Small intestine (tissue), 7 donors: ENCODE measurements at regions not wholly inside any gene's neighbourhood (a gene's known extent, or its start where the extent isn't known, plus 50 kb on each side); places are given as distances from the start of the nearest gene placed in this dataset.
A peak's percentile ranks its signal among the peaks of the same experiment; 100 is the strongest.
"Not testable (repeated sequence)": the region's sequence is repeated elsewhere in the genome, so short reads cannot be mapped to it uniquely, and the experiment has no call there.

Source experiments
- DNase-seq, 2 donors: peaks; one replicate each; pipeline versions ENCODE4 v3.0.0 to v3.0.0-alpha.2; 2013
- FAIRE-seq: peaks from 2 replicates; lab custom pipeline; 2012; peaks lifted over from hg19 to GRCh38; lab: Jason Lieb, UNC
- H3K27ac ChIP-seq, 3 donors: one replicate each; pipeline ENCODE4 v1.5.1; 2013; ENCODE audit warnings: low read length in 2 of 3, mild to moderate bottlenecking in 2 of 3, control low read depth in 1 of 3, inconsistent platforms in 1 of 3, low read depth in 1 of 3, moderate library complexity in 1 of 3
- H3K27me3 ChIP-seq, 3 donors: one replicate each; pipeline ENCODE4 v1.6.1; 2013; ENCODE audit warnings: low read length in 3 of 3, inconsistent platforms in 1 of 3; ENCODE audit not compliant: control insufficient read depth in 3 of 3, insufficient read depth in 3 of 3
- H3K36me3 ChIP-seq, 3 donors: one replicate each; pipeline ENCODE4 v1.6.1; 2013; ENCODE audit warnings: low read length in 3 of 3, inconsistent platforms in 1 of 3, low read depth in 1 of 3, mild to moderate bottlenecking in 1 of 3, moderate library complexity in 1 of 3; ENCODE audit not compliant: control insufficient read depth in 3 of 3, insufficient read depth in 2 of 3
- H3K4me1 ChIP-seq, 3 donors: one replicate each; pipeline ENCODE4 v1.6.1; 2013; ENCODE audit warnings: low read length in 2 of 3, inconsistent platforms in 1 of 3, low read depth in 1 of 3, mild to moderate bottlenecking in 1 of 3, moderate library complexity in 1 of 3; ENCODE audit not compliant: control insufficient read depth in 3 of 3, insufficient read depth in 2 of 3
- H3K4me3 ChIP-seq, 3 donors: one replicate each; pipeline ENCODE4 v1.5.1; 2013; ENCODE audit warnings: low read length in 3 of 3, control low read depth in 1 of 3, inconsistent platforms in 1 of 3, low read depth in 1 of 3, mild to moderate bottlenecking in 1 of 3, moderate library complexity in 1 of 3
- H3K9me3 ChIP-seq, 2 donors: one replicate each; pipeline ENCODE4 v1.6.1; 2013; ENCODE audit warnings: low read depth in 1 of 2, low read length in 1 of 2; ENCODE audit not compliant: control insufficient read depth in 2 of 2, insufficient read depth in 1 of 2
- WGBS, 3 donors: extraction: QIAGEN DNeasy Blood & Tissue Kit; methylation state at CpG; one replicate each; pipeline ENCODE4 v1.1.7; 2013; 5-methylcytosine and 5-hydroxymethylcytosine counted together
- donor health status: healthy with polysubstance abuse.
- donor health status: control.
- donor health status: control.
- donor health status: Bipolar disorder and iron deficiency.
- donor health status: healthy.

GRCh38 chr3:31114929-31115283, 220.4 kb upstream of the GADL1 start:
- FAIRE-seq: no peak
- 90 to 98% (median 95%) methylated on average over 1 of the region's 1 CpG for WGBS, 3 donors
- H3K4me3 ChIP-seq: no peak overlapping the region

GRCh38 chr3:31115531-31115930, 221.1 kb upstream of the GADL1 start:
- 81 to 85% (median 83%) methylated on average over 2 of the region's 2 CpGs for WGBS, 3 donors
- not testable (repeated sequence) for H3K4me3 ChIP-seq, H3K36me3 ChIP-seq, H3K27ac ChIP-seq, FAIRE-seq, DNase-seq, H3K27me3 ChIP-seq, H3K4me1 ChIP-seq, H3K9me3 ChIP-seq

More at GRCh38 chr3:31114929-31115283, 220.4 kb upstream of the GADL1 start:
- H3K27me3 ChIP-seq: no peaks in the 10 kb centered on the region
- no peaks in the 10 kb centered on the region for H3K36me3 ChIP-seq
- DNase-seq: no peak
- no peaks in the 10 kb centered on the region for H3K4me1 ChIP-seq
- H3K27ac ChIP-seq: no peak overlapping the region
- H3K9me3 ChIP-seq: no peaks in the 10 kb centered on the region

GRCh38 chr3:31116651-31117050, 222.2 kb upstream of the GADL1 start:
- no peak overlapping the region for H3K27ac ChIP-seq
- H3K4me1 ChIP-seq: no peaks in the 10 kb centered on the region
- no peak overlapping the region for H3K4me3 ChIP-seq
- 81 to 96% (median 94%) methylated on average over 2 of the region's 2 CpGs for WGBS, 3 donors
- no peaks in the 10 kb centered on the region for H3K9me3 ChIP-seq
- H3K36me3 ChIP-seq: no peaks in the 10 kb centered on the region
- H3K27me3 ChIP-seq: no peaks in the 10 kb centered on the region
- FAIRE-seq: no peak
- DNase-seq: no peak

GRCh38 chr3:31117854-31118253, 223.4 kb upstream of the GADL1 start:
- Histone ChIP-seq H3K27me3 (no peaks in the 10 kb centered on the region), H3K9me3 (no peaks in the 10 kb centered on the region), H3K4me3 (no peak overlapping the region), H3K27ac (no peak overlapping the region), H3K4me1 (no peaks in the 10 kb centered on the region), H3K36me3 (no peaks in the 10 kb centered on the region)
- WGBS, 3 donors: 62 to 80% (median 70%) methylated on average over 2 of the region's 2 CpGs
- DNase-seq (no peak), FAIRE-seq (no peak)

- Histone ChIP-seq H3K27ac (no peak overlapping the region), H3K9me3 (peaks cover 0 to 3% of the 10 kb centered on the region in 2 donors), H3K36me3 (no peaks in the 10 kb centered on the region), H3K4me1 (no peaks in the 10 kb centered on the region), H3K4me3 (no peak overlapping the region), H3K27me3 (no peaks in the 10 kb centered on the region)
- WGBS, 3 donors: 79 to 91% (median 88%) methylated on average over 1 of the region's 1 CpG
- DNase-seq (no peak), FAIRE-seq (no peak)
Measured at GRCh38 chr3:31124373-31124772, 229.9 kb upstream of the GADL1 start.

- 87 to 92% (median 92%) methylated on average over 4 of the region's 4 CpGs for WGBS, 3 donors
- no peak for FAIRE-seq
- H3K4me3 ChIP-seq: no peak overlapping the region
Measured at GRCh38 chr3:31125413-31126020, 231.1 kb upstream of the GADL1 start.

GRCh38 chr3:31129241-31129640, 234.8 kb upstream of the GADL1 start:
- no peak for FAIRE-seq

More at GRCh38 chr3:31125413-31126020, 231.1 kb upstream of the GADL1 start:
- Histone ChIP-seq H3K27me3 (no peaks in the 10 kb centered on the region), H3K27ac (no peak overlapping the region), H3K36me3 (no peaks in the 10 kb centered on the region), H3K9me3 (peaks cover 0 to 3% of the 10 kb centered on the region in 2 donors), H3K4me1 (no peaks in the 10 kb centered on the region)
- DNase-seq: no peak

GRCh38 chr3:31132132-31132769, 237.8 kb upstream of the GADL1 start:
- Histone ChIP-seq H3K4me1 (no peaks in the 10 kb centered on the region), H3K27me3 (no peaks in the 10 kb centered on the region), H3K9me3 (no peaks in the 10 kb centered on the region), H3K36me3 (no peaks in the 10 kb centered on the region), H3K27ac (no peak overlapping the region), H3K4me3 (no peak overlapping the region)
- no peak for FAIRE-seq
- DNase-seq: peak; percentile 33 to 55
- 52 to 64% (median 57%) methylated on average over 2 of the region's 2 CpGs for WGBS, 3 donors

More at GRCh38 chr3:31129241-31129640, 234.8 kb upstream of the GADL1 start:
- Histone ChIP-seq H3K27ac (no peak overlapping the region), H3K27me3 (no peaks in the 10 kb centered on the region), H3K4me3 (no peak overlapping the region), H3K36me3 (no peaks in the 10 kb centered on the region), H3K4me1 (no peaks in the 10 kb centered on the region), H3K9me3 (peaks cover 0 to 3% of the 10 kb centered on the region in 2 donors)
- DNase-seq: no peak
- WGBS, 3 donors: 77 to 85% (median 83%) methylated on average over 2 of the region's 2 CpGs
